Colonic mucosa (tissue), 4 donors: ENCODE measurements at regions not wholly inside any gene's neighbourhood (a gene's known extent, or its start where the extent isn't known, plus 50 kb on each side); places are given as distances from the start of the nearest gene placed in this dataset.

Source experiments
- DNase-seq: peaks from one replicate; pipeline ENCODE4 v3.0.0-alpha.2; 2020
- H3K27ac ChIP-seq: fragments of 200-600 bp; one replicate; pipeline ENCODE4 v1.8.0; 2021
- H3K27me3 ChIP-seq: fragments of 200-600 bp; one replicate; pipeline ENCODE4 v1.8.0; 2021
- H3K36me3 ChIP-seq: fragments of 200-600 bp; one replicate; pipeline ENCODE4 v1.8.0; 2021
- H3K4me1 ChIP-seq: fragments of 200-600 bp; one replicate; pipeline ENCODE4 v1.8.0; 2021; ENCODE audit warnings: mild to moderate bottlenecking
- H3K4me3 ChIP-seq: fragments of 200-600 bp; one replicate; pipeline ENCODE4 v1.8.0; 2021
- H3K9ac ChIP-seq, 2 donors: one replicate each; pipeline ENCODE4 v1.7.0; 2013; ENCODE audit warnings: control low read depth in 2 of 2, low read depth in 2 of 2, low read length in 2 of 2
- H3K9me3 ChIP-seq: fragments of 200-600 bp; one replicate; pipeline ENCODE4 v1.8.0; 2021
- intact Hi-C: fragments of 100-400 bp; cut with DNase I; formaldehyde crosslinking; loops from one replicate; pipeline ENCODE4 v1.14.1; 2022
- TF ChIP-seq, protein P1 (sequence below): fragments of 200-600 bp; IDR thresholded peaks from one replicate; pipeline ENCODE4 v1.8.0; 2022; ENCODE audit warnings: antibody characterized with exemption, mild to moderate bottlenecking
- donor health status: healthy.
- donor health status: DM: no; HTN: no; CAD: no.
- donor health status: DM: no; HTN: no; CAD: no.

DNA sequence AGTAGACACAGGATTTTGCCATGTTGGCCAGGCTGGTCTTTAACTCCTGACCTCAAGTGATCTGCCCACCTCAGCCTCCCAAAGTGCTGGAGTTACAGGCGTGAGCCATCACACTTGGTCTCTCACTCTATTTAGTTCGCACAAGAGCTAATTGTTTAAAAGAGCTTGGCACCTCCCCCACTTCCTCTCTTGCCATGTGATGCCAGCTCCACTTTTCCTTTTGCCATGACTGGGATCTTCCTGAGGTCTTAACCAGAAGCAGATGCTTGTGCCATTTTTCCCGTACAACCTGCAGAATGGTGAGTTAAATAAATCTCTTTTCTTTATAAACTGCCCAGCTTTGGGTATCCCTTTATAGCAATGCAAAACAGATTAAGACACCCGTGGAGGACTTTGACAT lies 200.1 kb upstream of the FRMD6 start:
- H3K9ac ChIP-seq: no peak overlapping the region
- no peaks in the 10 kb centered on the region for H3K9me3 ChIP-seq
- H3K27me3 ChIP-seq: no peaks in the 10 kb centered on the region
- intact Hi-C loops: no loop called here
- DNase-seq: no peak
- H3K27ac ChIP-seq: no peak overlapping the region
- H3K4me1 ChIP-seq: no peaks in the 10 kb centered on the region
- H3K4me3 ChIP-seq: no peak overlapping the region
- no peaks in the 10 kb centered on the region for H3K36me3 ChIP-seq
- TF ChIP-seq, protein P1, sequence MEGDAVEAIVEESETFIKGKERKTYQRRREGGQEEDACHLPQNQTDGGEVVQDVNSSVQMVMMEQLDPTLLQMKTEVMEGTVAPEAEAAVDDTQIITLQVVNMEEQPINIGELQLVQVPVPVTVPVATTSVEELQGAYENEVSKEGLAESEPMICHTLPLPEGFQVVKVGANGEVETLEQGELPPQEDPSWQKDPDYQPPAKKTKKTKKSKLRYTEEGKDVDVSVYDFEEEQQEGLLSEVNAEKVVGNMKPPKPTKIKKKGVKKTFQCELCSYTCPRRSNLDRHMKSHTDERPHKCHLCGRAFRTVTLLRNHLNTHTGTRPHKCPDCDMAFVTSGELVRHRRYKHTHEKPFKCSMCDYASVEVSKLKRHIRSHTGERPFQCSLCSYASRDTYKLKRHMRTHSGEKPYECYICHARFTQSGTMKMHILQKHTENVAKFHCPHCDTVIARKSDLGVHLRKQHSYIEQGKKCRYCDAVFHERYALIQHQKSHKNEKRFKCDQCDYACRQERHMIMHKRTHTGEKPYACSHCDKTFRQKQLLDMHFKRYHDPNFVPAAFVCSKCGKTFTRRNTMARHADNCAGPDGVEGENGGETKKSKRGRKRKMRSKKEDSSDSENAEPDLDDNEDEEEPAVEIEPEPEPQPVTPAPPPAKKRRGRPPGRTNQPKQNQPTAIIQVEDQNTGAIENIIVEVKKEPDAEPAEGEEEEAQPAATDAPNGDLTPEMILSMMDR: no peak

- H3K9ac ChIP-seq: no peak overlapping the region
- intact Hi-C loops: no loop called here
- no peak for DNase-seq
- no peaks in the 10 kb centered on the region for H3K9me3 ChIP-seq
- H3K36me3 ChIP-seq: no peaks in the 10 kb centered on the region
- H3K4me1 ChIP-seq: no peaks in the 10 kb centered on the region
- H3K27ac ChIP-seq: no peak overlapping the region
- H3K27me3 ChIP-seq: no peaks in the 10 kb centered on the region
- H3K4me3 ChIP-seq: no peak overlapping the region
- TF ChIP-seq, protein P1: no peak
Measured at GRCh38 chr14:51453869-51454268, 197.8 kb upstream of the FRMD6 start.

DNA sequence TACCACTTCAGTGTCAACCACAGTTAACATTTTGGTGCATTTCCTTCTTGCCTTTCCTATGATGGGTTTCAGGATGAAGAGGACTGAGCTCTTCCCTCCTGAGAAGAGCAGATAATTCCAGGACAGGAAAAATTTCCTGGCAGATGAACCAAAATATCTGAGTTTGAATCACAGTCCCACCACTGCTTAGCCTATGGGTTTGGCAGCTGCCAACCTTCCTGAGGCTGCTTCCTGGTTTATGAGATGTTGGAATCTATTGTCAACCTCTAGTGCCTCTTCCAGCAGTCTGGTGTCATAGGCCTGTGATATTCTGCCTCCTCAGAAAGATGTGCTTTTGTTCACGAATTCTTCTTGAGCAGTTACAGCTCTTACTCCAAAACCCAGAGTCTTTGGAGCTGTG lies 197.4 kb upstream of the FRMD6 start:
- TF ChIP-seq, protein P1: no peak
- Histone ChIP-seq H3K9ac (no peak overlapping the region), H3K36me3 (no peaks in the 10 kb centered on the region), H3K27me3 (no peaks in the 10 kb centered on the region), H3K4me3 (no peak overlapping the region), H3K4me1 (no peaks in the 10 kb centered on the region), H3K27ac (no peak overlapping the region), H3K9me3 (no peaks in the 10 kb centered on the region)
- intact Hi-C loops: no loop called here
- no peak for DNase-seq

- H3K27me3 ChIP-seq: no peaks in the 10 kb centered on the region
- no peaks in the 10 kb centered on the region for H3K36me3 ChIP-seq
- H3K4me3 ChIP-seq: no peak overlapping the region
- intact Hi-C loops: no loop called here
- no peak for DNase-seq
- TF ChIP-seq, protein P1: no peak
- H3K9me3 ChIP-seq: no peaks in the 10 kb centered on the region
- H3K27ac ChIP-seq: no peak overlapping the region
- H3K9ac ChIP-seq: no peak overlapping the region
- H3K4me1 ChIP-seq: no peaks in the 10 kb centered on the region
Measured at GRCh38 chr14:51455041-51455835, 196.5 kb upstream of the FRMD6 start.

DNA sequence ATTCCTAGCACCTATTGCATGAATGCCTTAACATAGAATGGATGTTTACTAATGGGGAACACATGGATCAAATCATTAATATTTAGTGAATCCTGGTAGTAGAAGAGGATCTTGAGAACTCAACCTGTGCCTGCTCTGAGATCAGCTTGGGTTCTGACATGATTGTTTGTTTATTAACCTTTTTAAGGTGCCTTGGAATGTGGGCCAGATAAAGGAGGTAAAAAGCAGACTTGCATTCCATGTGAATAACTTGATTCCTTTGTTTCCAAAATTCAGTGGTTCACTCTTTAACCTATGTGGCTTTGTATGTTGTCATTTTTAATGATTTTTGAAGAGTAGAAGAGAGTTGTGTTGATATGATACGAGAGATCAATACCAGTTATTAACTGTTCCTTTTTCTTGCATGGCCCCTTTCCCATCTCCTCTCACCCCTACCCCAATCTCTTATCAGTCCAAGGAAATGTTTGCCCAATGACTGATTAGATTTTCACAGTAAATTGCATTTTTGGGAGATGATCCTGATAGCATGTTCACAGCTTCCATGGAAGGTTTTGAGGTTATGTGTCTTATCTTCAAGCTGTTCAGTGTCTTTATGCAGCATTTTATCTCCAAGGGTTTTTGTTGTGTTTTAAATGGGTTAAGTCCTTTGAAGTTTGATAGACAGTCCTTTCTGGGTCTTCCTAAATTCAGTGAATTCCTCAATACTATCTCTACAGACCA lies 193.7 kb upstream of the FRMD6 start:
- Histone ChIP-seq H3K4me3 (no peak overlapping the region), H3K4me1 (no peaks in the 10 kb centered on the region), H3K9me3 (no peaks in the 10 kb centered on the region), H3K9ac (no peak overlapping the region), H3K36me3 (no peaks in the 10 kb centered on the region), H3K27me3 (no peaks in the 10 kb centered on the region), H3K27ac (no peak overlapping the region)
- DNase-seq: no peak
- TF ChIP-seq, protein P1: no peak
- intact Hi-C loops: no loop called here
